GM23248 (cell line): ENCODE measurements at regions not wholly inside any gene's neighbourhood (a gene's known extent, or its start where the extent isn't known, plus 50 kb on each side); places are given as distances from the start of the nearest gene placed in this dataset.

Experiments used
- DNase-seq: peaks from one replicate; pipeline ENCODE4 v3.0.0-alpha.2; 2015
- H2AFZ ChIP-seq: fragments of 200-600 bp; sonication (generic); 2 replicates; pipeline ENCODE4 v1.6.1; 2016; ENCODE audit warnings: antibody characterized with exemption
- H3F3A ChIP-seq: fragments of 200-600 bp; sonication (generic); 2 replicates; pipeline ENCODE4 v1.6.1; 2016; ENCODE audit warnings: mild to moderate bottlenecking, antibody characterized with exemption, mixed run types; ENCODE audit not compliant: insufficient read depth
- H3K27ac ChIP-seq: fragments of 200-600 bp; sonication (generic); 2 replicates; pipeline ENCODE4 v1.5.1; 2016; ENCODE audit warnings: mild to moderate bottlenecking
- H3K27me3 ChIP-seq: fragments of 200-600 bp; sonication (generic); replicated peaks from 2 replicates; pipeline ENCODE4 v1.6.1; 2016; ENCODE audit warnings: mild to moderate bottlenecking; ENCODE audit not compliant: insufficient read depth
- H3K36me3 ChIP-seq: fragments of 200-600 bp; sonication (generic); 2 replicates; pipeline ENCODE4 v1.6.1; 2016; ENCODE audit warnings: low read depth, mild to moderate bottlenecking
- H3K4me1 ChIP-seq: fragments of 200-600 bp; sonication (generic); 2 replicates; pipeline ENCODE4 v1.6.1; 2016; ENCODE audit warnings: mild to moderate bottlenecking; ENCODE audit not compliant: insufficient read depth
- H3K4me2 ChIP-seq: fragments of 200-600 bp; sonication (generic); one replicate; pipeline ENCODE4 v1.6.1; 2016; ENCODE audit warnings: mild to moderate bottlenecking; ENCODE audit not compliant: unreplicated experiment
- H3K4me3 ChIP-seq: fragments of 200-600 bp; sonication (generic); 2 replicates; pipeline ENCODE4 v1.5.1; 2016; ENCODE audit warnings: mild to moderate bottlenecking
- H3K79me2 ChIP-seq: fragments of 200-600 bp; sonication (generic); 2 replicates; pipeline ENCODE4 v1.6.1; 2016; ENCODE audit warnings: mild to moderate bottlenecking; ENCODE audit not compliant: insufficient read depth
- H3K9ac ChIP-seq: fragments of 200-600 bp; sonication (generic); 2 replicates; pipeline ENCODE4 v1.6.1; 2016; ENCODE audit warnings: mild to moderate bottlenecking
- H3K9me2 ChIP-seq: fragments of 200-600 bp; sonication (generic); 2 replicates; pipeline ENCODE4 v1.6.1; 2016; ENCODE audit warnings: mixed run types, mild to moderate bottlenecking, moderate library complexity; ENCODE audit not compliant: insufficient read depth
- H3K9me3 ChIP-seq: fragments of 200-600 bp; sonication (generic); one replicate; pipeline ENCODE4 v1.6.1; 2017; ENCODE audit warnings: low read depth
- H4K20me1 ChIP-seq: fragments of 200-600 bp; sonication (generic); 2 replicates; pipeline ENCODE4 v1.6.0; 2016; ENCODE audit not compliant: insufficient read depth
- EZH2 ChIP-seq: fragments of 200-600 bp; sonication (generic); IDR thresholded peaks from 2 replicates; pipeline ENCODE4 v1.6.1; 2018; ENCODE audit warnings: antibody characterized with exemption, mild to moderate bottlenecking; ENCODE audit not compliant: insufficient read depth, poor library complexity, severe bottlenecking
- EZH2phosphoT487 ChIP-seq: fragments of 200-600 bp; sonication (generic); IDR thresholded peaks from 2 replicates; pipeline ENCODE4 v1.6.1; 2018; ENCODE audit warnings: antibody characterized with exemption, moderate library complexity, mild to moderate bottlenecking, low read depth; ENCODE audit not compliant: insufficient read depth
- WGBS, 2 experiments: methylation state at CpG; one replicate each; pipeline ENCODE4 v1.1.6; 2015 to 2017; ENCODE audit warnings: low lambda C conversion rate in 2 of 2, low coverage in 1 of 2; ENCODE audit errors: missing lambda C conversion rate in 2 of 2; 5-methylcytosine and 5-hydroxymethylcytosine counted together
- in situ Hi-C: fragments of 300-500 bp; cut with MboI; formaldehyde crosslinking; loops from 2 replicates; pipeline ENCODE4 v1.15.0; 2020

DNA sequence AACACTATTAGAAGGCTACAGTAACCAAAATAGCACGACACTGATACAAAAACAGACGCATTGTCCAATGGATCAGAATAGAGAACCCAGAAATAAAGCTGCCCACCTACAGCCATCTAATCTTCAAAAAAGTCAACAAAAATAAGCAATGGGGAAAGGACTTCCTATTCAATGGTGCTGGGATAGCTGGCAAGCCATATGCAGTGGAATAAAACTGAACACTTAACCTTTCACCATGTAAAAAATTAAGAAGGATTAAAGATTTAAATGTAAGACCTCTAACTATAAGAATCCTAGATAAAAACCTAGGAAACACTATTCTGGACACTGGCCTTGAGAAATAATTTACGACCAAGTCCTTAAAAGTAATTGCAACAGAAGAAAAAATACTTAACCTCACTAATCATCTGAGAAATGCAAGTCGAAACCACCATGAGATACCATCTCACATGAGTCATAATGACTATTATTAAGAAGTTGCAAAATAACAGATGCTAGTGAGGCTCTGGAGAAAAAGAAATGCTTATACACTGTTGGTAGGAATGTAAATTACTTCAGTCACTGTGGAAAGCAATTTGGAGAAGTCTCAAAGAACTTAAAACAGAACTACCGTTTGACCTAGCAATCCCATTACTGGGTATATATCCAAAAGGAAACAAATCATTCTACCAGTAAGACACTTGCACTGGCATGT is 203.3 kb upstream of the CDH9 start:
- no peak overlapping the region for H3K9ac ChIP-seq
- no peaks in the 10 kb centered on the region for H3K9me3 ChIP-seq
- no peaks in the 10 kb centered on the region for H3K79me2 ChIP-seq
- H3K4me3 ChIP-seq: no peak overlapping the region
- H3K9me2 ChIP-seq: 0 out of 2 replicates have a peak, but pooled peaks cover 5% of the 10 kb centered on the region
- TF ChIP-seq EZH2 (no peak), EZH2phosphoT487 (peak; percentile 90; the same call in 1 of the 2 replicates)
- peak overlapping the region; percentile 47 for H3K27ac ChIP-seq
- peaks cover 12% of the 10 kb centered on the region for H3F3A ChIP-seq
- H3K4me1 ChIP-seq: peaks cover 22% of the 10 kb centered on the region
- in situ Hi-C loops: no loop called here
- H3K4me2 ChIP-seq: peak overlapping the region; percentile 58
- WGBS, 2 experiments: 19 to 29% methylated on average over 5 of the region's 5 CpGs
- H3K36me3 ChIP-seq: no peaks in the 10 kb centered on the region
- DNase-seq: peak; percentile 91
- no peak overlapping the region for H2AFZ ChIP-seq
- H4K20me1 ChIP-seq: no peaks in the 10 kb centered on the region
- H3K27me3 ChIP-seq: no peaks in the 10 kb centered on the region

DNA sequence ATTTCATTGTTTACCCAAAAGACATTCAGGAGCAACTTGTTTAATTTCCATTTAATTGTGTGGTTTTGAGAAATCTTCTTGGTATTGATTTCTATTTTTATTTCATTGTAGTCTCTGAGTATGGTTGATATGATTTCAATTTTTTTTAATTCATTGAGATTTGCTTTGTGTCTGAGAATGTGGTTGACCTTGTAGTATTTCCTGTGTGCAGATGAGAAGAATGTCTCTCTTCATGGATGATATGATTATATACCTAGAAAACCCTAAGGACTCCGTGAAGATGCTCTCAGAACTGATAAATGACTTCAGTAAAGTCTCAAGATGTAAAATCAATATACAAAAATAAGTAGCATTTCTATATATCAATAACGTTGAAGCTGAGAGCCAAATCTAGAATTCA is 202.4 kb upstream of the CDH9 start:
- no peaks in the 10 kb centered on the region for H3K27me3 ChIP-seq
- no peaks in the 10 kb centered on the region for H3K36me3 ChIP-seq
- peaks cover 22% of the 10 kb centered on the region for H3K4me1 ChIP-seq
- H2AFZ ChIP-seq: no peak overlapping the region
- no peak overlapping the region for H3K4me2 ChIP-seq
- in situ Hi-C loops: no loop called here
- 49 to 50% methylated on average over 2 of the region's 2 CpGs for WGBS, 2 experiments
- no peaks in the 10 kb centered on the region for H4K20me1 ChIP-seq
- DNase-seq: no peak
- H3K9me3 ChIP-seq: no peaks in the 10 kb centered on the region
- no peak overlapping the region for H3K27ac ChIP-seq
- no peak overlapping the region for H3K4me3 ChIP-seq
- no peak overlapping the region for H3K9ac ChIP-seq
- no peaks in the 10 kb centered on the region for H3K79me2 ChIP-seq
- H3F3A ChIP-seq: peaks cover 12% of the 10 kb centered on the region
- TF ChIP-seq EZH2 (no peak), EZH2phosphoT487 (no peak)
- H3K9me2 ChIP-seq: 0 out of 2 replicates have a peak, but pooled peaks cover 5% of the 10 kb centered on the region

DNA sequence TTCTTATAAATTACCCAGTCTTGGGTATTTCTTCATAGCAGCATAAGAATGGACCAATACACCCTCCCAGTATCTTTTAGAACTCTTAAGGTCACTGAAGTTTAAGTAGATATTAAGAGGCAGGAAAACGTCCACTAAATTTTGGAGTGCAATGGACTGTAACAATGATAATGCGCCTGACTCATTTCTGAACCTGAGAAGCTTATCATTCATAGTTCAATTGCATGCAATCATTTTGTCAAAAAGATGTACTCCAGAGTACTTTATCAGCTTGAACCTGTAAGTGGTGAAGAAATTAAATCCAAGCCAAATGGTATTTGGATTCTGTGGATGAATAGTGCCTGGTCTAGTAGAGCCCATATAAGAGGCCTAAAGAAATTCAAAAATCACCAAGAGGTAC is 196.5 kb upstream of the CDH9 start:
- Histone ChIP-seq H3K4me3 (no peak overlapping the region), H3K4me2 (no peak overlapping the region), H3K9ac (no peak overlapping the region), H3K27ac (no peak overlapping the region), H3K27me3 (no peaks in the 10 kb centered on the region), H3K4me1 (no peaks in the 10 kb centered on the region), H3K79me2 (no peaks in the 10 kb centered on the region), H2AFZ (no peak overlapping the region), H3K9me2 (no peaks in the 10 kb centered on the region), H4K20me1 (no peaks in the 10 kb centered on the region), H3K9me3 (no peaks in the 10 kb centered on the region), H3K36me3 (no peaks in the 10 kb centered on the region), H3F3A (no peaks in the 10 kb centered on the region)
- in situ Hi-C loops: no loop called here
- WGBS, 2 experiments: 17 to 25% methylated on average over 2 of the region's 2 CpGs
- TF ChIP-seq EZH2 (no peak), EZH2phosphoT487 (no peak)
- no peak for DNase-seq

DNA sequence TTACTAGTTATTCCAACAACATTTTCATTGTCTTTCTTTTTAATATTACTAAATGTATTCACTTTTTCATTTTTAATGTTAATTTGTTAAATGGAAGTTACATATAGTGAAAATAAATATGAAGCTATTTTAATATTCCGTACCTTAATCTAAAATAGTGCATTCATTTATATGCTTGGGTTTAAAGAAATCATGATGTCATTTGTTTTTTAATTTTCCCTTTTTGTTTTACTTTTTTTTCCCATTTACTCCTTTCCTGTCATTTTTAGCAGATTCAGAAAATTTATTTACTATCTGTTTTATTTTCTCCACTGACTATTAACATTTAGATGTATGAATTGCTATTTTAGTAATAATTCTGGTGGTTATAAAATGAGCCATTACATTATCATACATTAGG is 183.0 kb upstream of the CDH9 start:
- Histone ChIP-seq H3K9ac (no peak overlapping the region), H3K9me2 (no peaks in the 10 kb centered on the region), H3K79me2 (no peaks in the 10 kb centered on the region), H3K4me3 (no peak overlapping the region), H3K36me3 (no peaks in the 10 kb centered on the region), H3K4me2 (no peak overlapping the region), H3K4me1 (no peaks in the 10 kb centered on the region), H2AFZ (no peak overlapping the region), H3K27ac (no peak overlapping the region), H3F3A (no peaks in the 10 kb centered on the region), H3K9me3 (no peaks in the 10 kb centered on the region), H4K20me1 (no peaks in the 10 kb centered on the region), H3K27me3 (no peaks in the 10 kb centered on the region)
- no peak for TF ChIP-seq EZH2
- TF ChIP-seq EZH2phosphoT487: no peak
- in situ Hi-C loops: no loop called here
- DNase-seq: no peak
- WGBS, 2 experiments: 31 to 34% methylated on average over 1 of the region's 1 CpG

DNA sequence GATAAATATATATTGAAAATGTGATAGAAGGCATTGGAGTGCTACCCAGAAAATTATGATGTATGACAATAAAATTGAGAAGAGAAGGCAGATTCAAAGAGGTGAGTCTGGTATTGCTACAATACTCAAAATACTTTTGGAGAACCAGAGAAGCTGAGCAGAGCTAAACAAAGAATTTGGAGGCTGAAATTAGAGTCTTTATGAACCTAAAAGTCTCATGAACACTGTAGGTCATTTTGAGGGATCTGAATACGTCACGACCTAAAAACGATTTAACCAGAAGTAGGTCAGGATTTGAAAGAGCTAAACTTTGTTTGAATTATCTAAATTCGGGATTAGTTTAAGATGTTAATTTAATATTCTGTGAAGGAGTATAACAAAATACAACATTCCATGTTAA is 182.4 kb upstream of the CDH9 start:
- Histone ChIP-seq H2AFZ (no peak overlapping the region), H4K20me1 (no peaks in the 10 kb centered on the region), H3K27ac (no peak overlapping the region), H3K4me1 (no peaks in the 10 kb centered on the region), H3K36me3 (no peaks in the 10 kb centered on the region), H3K9ac (no peak overlapping the region), H3K27me3 (no peaks in the 10 kb centered on the region), H3K9me2 (no peaks in the 10 kb centered on the region), H3K4me2 (no peak overlapping the region), H3K4me3 (no peak overlapping the region), H3K79me2 (no peaks in the 10 kb centered on the region), H3F3A (no peaks in the 10 kb centered on the region), H3K9me3 (no peaks in the 10 kb centered on the region)
- WGBS, 2 experiments: 44 to 62% methylated on average over 4 of the region's 4 CpGs
- in situ Hi-C loops: no loop called here
- no peak for DNase-seq
- no peak for TF ChIP-seq EZH2
- no peak for TF ChIP-seq EZH2phosphoT487
